MCF 10A (cell line): ENCODE measurements at regions not wholly inside any gene's neighbourhood (a gene's known extent, or its start where the extent isn't known, plus 50 kb on each side); places are given as distances from the start of the nearest gene placed in this dataset.

Source experiments
- BruUV-seq: library from RNA; stranded (reverse); fragments of 400-500 nt; replicated peaks from 2 replicates; lab custom pipeline; 2021; lab: Mats Ljungman, UMichigan
- CTCF ChIA-PET: fragments of 300-600 bp; sonication (Branson Sonifier 250); formaldehyde crosslinking; extraction: SDS; loops from one replicate; lab custom pipeline; 2021; ENCODE audit warnings: antibody characterized with exemption, inconsistent platforms; lab: Yijun Ruan, JAX
- POLR2A ChIA-PET: fragments of 300-600, 350-650 bp; sonication (Branson Sonifier 250); formaldehyde crosslinking; extraction: SDS; loops from one replicate; lab custom pipeline; 2020; ENCODE audit warnings: antibody characterized with exemption, inconsistent platforms; lab: Yijun Ruan, JAX
- DNase-seq: peaks from one replicate; pipeline ENCODE4 v3.0.0-alpha.2; 2018; ENCODE audit not compliant: unreplicated experiment
- H3K27ac Mint-ChIP-seq: one replicate; pipeline ENCODE4 v1.8.0; 2022; ENCODE audit warnings: mild to moderate bottlenecking, low read depth, mixed read lengths; ENCODE audit not compliant: unreplicated experiment
- H3K27me3 Mint-ChIP-seq: one replicate; pipeline ENCODE4 v1.8.0; 2022; ENCODE audit warnings: mixed read lengths; ENCODE audit not compliant: insufficient read depth, unreplicated experiment
- H3K36me3 Mint-ChIP-seq: one replicate; pipeline ENCODE4 v1.8.0; 2022; ENCODE audit warnings: mild to moderate bottlenecking, moderate library complexity, mixed read lengths; ENCODE audit not compliant: insufficient read depth, unreplicated experiment
- H3K4me1 Mint-ChIP-seq: one replicate; pipeline ENCODE4 v1.8.0; 2022; ENCODE audit warnings: mixed read lengths; ENCODE audit not compliant: insufficient read depth, unreplicated experiment
- H3K4me3 Mint-ChIP-seq: one replicate; pipeline ENCODE4 v1.8.0; 2022; ENCODE audit warnings: mild to moderate bottlenecking, moderate library complexity, mixed read lengths; ENCODE audit not compliant: unreplicated experiment
- H3K9me3 Mint-ChIP-seq: one replicate; pipeline ENCODE4 v1.8.0; 2022; ENCODE audit warnings: mixed read lengths; ENCODE audit not compliant: unreplicated experiment
- intact Hi-C: fragments of 100-400 bp; cut with micrococcal nuclease; formaldehyde crosslinking; loops from 2 replicates; pipeline ENCODE4 v1.14.1; 2022
- TF ChIP-seq, protein P1 (sequence below): fragments of 200-600 bp; IDR thresholded peaks from one replicate; pipeline ENCODE4 v1.8.0; 2022; ENCODE audit warnings: antibody characterized with exemption, mild to moderate bottlenecking; ENCODE audit not compliant: unreplicated experiment

DNA sequence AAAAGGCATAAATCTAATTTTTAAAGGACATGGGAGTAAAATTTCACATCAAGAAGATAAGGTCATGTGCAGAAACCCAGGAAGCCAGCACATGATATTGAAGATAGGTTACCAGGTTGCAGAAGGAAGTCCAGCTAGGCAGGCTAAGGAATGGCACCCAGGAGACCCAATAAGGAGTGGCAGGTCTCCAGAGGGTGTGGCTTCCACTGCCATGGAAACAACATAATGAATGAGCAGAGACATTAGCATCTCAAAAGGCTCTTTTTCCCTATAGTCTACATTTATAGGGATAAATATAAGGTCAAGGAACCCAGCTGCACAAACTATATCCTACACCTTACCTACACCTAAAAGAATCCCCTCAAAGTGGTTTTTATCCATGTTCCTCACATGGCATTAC, 275.9 kb downstream of the RPS29 start:
- no peaks in the 10 kb centered on the region for H3K4me1 Mint-ChIP-seq
- TF ChIP-seq, protein P1, sequence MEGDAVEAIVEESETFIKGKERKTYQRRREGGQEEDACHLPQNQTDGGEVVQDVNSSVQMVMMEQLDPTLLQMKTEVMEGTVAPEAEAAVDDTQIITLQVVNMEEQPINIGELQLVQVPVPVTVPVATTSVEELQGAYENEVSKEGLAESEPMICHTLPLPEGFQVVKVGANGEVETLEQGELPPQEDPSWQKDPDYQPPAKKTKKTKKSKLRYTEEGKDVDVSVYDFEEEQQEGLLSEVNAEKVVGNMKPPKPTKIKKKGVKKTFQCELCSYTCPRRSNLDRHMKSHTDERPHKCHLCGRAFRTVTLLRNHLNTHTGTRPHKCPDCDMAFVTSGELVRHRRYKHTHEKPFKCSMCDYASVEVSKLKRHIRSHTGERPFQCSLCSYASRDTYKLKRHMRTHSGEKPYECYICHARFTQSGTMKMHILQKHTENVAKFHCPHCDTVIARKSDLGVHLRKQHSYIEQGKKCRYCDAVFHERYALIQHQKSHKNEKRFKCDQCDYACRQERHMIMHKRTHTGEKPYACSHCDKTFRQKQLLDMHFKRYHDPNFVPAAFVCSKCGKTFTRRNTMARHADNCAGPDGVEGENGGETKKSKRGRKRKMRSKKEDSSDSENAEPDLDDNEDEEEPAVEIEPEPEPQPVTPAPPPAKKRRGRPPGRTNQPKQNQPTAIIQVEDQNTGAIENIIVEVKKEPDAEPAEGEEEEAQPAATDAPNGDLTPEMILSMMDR, result no peak
- no peak overlapping the region for H3K4me3 Mint-ChIP-seq
- BruUV-seq, result no TSS peak
- no peak overlapping the region for H3K27ac Mint-ChIP-seq
- DNase-seq, result no peak
- ChIA-PET CTCF (no interaction called here), POLR2A (no interaction called here)
- H3K36me3 Mint-ChIP-seq, result no peaks in the 10 kb centered on the region
- no peaks in the 10 kb centered on the region for H3K9me3 Mint-ChIP-seq
- intact Hi-C loops, result no loop called here
- peaks cover 10% of the 10 kb centered on the region for H3K27me3 Mint-ChIP-seq

DNA sequence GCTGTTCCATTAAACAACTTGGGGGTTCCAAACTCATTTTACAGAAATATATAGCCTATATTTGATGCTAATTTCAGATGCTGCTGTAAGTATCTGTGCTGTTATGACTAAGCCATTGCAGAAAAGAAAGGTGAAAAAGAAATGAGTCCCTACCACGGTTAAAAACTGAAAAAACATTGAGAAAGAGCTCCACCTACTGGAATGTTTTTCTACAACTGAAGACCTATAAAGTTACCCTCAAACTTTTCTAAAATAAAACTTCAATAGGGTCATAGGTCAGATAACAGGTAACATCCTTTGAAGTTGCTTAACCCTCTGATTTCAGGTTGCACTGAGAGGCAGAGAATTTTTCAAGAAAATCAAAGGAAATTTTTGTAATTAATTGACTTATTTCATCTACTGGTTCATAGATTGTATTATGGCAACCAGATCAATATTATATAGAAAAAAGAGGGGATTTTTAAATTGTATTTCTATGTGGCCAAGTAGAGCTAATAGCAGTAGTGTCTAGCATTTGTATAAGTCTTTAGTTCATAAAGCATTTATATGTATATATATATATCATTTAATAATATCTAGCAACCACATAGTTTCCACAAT, 279.9 kb downstream of the RPS29 start:
- TF ChIP-seq, protein P1, result peak; percentile 27
- DNase-seq, result peak; percentile 37
- BruUV-seq, result no TSS peak
- Mint-ChIP-seq H3K27me3 (peaks cover 10% of the 10 kb centered on the region), H3K4me1 (no peaks in the 10 kb centered on the region), H3K36me3 (no peaks in the 10 kb centered on the region), H3K4me3 (no peak overlapping the region), H3K9me3 (no peaks in the 10 kb centered on the region), H3K27ac (no peak overlapping the region)
- POLR2A ChIA-PET, result no interaction called here
- intact Hi-C loops, result no loop called here
- CTCF ChIA-PET, result interaction anchor here (0.6 to 2.3 kb wide), 20 partner anchors 8 to 1389 kb away, joined by 3 to 11 read pairs (median 4); no protein-coding TSS in a partner anchor

DNA sequence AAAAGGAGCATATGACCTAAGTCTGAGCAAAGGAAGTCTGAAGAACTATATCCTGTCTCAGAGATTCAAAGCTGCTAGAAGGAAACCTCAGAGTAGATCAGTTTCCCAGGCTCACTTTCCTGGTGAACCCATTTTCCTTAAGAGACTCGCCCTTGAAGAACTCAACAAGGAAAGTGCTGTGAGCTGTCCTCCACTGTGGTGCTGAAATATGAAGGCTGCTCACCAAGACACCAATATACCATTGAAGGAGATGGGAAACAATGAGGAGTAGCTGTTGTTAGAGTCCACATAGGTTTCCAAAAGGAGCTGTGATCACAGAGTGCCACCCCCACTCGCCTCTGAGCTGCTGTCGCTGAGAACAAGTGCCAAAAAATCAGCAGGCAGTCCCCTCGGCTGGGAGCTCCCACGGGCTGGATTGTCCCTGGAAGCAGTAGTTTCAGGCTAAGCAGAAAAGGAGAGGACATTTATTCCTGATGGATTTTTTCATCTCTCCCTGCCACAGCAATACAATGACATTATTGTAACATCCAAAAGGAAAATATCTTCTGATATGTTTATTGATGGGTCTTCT, 282.1 kb downstream of the RPS29 start:
- intact Hi-C loops, result no loop called here

DNA sequence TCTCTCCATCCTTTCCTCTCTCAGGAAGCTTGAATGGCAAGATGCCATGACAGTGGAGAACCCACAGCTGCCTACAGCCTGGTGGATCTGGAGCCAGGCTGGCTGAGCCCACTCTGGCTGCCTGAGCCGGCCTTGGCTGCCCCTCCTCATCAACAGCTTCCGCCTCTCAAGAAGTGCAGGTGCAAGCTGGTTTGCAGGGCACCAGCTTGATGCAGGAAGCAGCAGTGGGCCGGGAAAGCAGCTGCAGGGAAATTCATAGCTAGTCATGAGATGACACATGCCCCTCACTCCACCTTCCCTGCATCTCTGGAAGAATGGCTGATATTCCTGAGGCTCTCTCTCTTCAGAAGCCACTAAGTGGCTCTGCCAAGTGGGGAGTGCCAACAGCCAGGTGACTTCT, 289.1 kb downstream of the RPS29 start:
- H3K4me3 Mint-ChIP-seq, result no peak overlapping the region
- H3K27me3 Mint-ChIP-seq, result no peaks in the 10 kb centered on the region
- no peaks in the 10 kb centered on the region for H3K4me1 Mint-ChIP-seq
- CTCF ChIA-PET, result interaction anchor here (1.4 kb wide), 1 partner anchor 9 kb away, joined by 4 read pairs; no protein-coding TSS in a partner anchor
- H3K9me3 Mint-ChIP-seq, result peaks cover 8% of the 10 kb centered on the region
- POLR2A ChIA-PET, result interaction anchor here (0.7 kb wide), 1 partner anchor 976 kb away, joined by 3 read pairs; no protein-coding TSS in a partner anchor
- intact Hi-C loops, result no loop called here
- TF ChIP-seq, protein P1, result no peak
- BruUV-seq, result no TSS peak
- DNase-seq, result no peak
- no peak overlapping the region for H3K27ac Mint-ChIP-seq
- H3K36me3 Mint-ChIP-seq, result no peaks in the 10 kb centered on the region

More for the DNA sequence above, 282.1 kb downstream of the RPS29 start:
- H3K4me1 Mint-ChIP-seq, result no peaks in the 10 kb centered on the region
- peak; percentile 49 for DNase-seq
- H3K9me3 Mint-ChIP-seq, result no peaks in the 10 kb centered on the region
- H3K36me3 Mint-ChIP-seq, result no peaks in the 10 kb centered on the region
- ChIA-PET CTCF (interaction anchor here (0.5 to 2.0 kb wide), 5 partner anchors 131 to 202 kb away, joined by 3 to 6 read pairs (median 3); no protein-coding TSS in a partner anchor), POLR2A (no interaction called here)
- H3K27me3 Mint-ChIP-seq, result peaks cover 6% of the 10 kb centered on the region
- no TSS peak for BruUV-seq
- H3K27ac Mint-ChIP-seq, result no peak overlapping the region
- TF ChIP-seq, protein P1, result no peak
- no peak overlapping the region for H3K4me3 Mint-ChIP-seq
